ENCODE measurements at regions not wholly inside any gene's neighbourhood (a gene's known extent, or its start where the extent isn't known, plus 50 kb on each side); places are given as distances from the start of the nearest gene placed in this dataset.

DNA sequence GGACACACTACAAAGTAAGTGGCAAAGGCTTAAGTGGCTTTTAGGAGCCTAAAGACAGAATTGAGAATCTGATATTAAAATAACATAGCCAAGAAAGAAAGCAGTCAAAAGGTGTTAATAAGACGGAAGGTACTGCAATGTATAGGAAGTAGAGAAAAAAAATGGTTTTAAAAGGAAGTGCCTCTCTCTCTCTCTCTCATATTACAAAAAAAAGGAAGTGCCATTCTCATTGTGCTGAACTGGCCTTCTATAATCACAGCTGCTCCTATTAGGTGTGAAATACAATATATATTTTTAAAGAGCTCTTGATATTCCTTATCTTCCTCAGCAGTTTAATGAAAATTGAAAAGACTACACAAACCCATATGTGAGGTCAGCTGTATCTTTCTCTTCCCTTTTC is 199.4 kb upstream of the NPVF start:
- BruUV-seq (replicated peaks) = no TSS peak
- H3K27ac ChIP-seq (ENCODE audit: low read depth, low read length) = no peak overlapping the region
- no peak for ATAC-seq
- CTCF ChIA-PET = no interaction called here
- no peaks in the 10 kb centered on the region for H3K4me1 ChIP-seq (ENCODE audit: control insufficient read depth in 1 of 2, insufficient read depth in 2 of 2, low read length in 2 of 2)
- no peak overlapping the region for H2AFZ ChIP-seq (ENCODE audit: low read depth, low read length, poor library complexity, severe bottlenecking)
- no peak overlapping the region for H3K9ac ChIP-seq (ENCODE audit: low read length)
- RAD21 ChIA-PET (ENCODE audit: low non-redundant PET in 1 of 2, low total read pairs in 2 of 2, uncharacterized antibody in 2 of 2, unreplicated experiment in 2 of 2) = no interaction called here
- no peaks in the 10 kb centered on the region for H3K9me2 ChIP-seq (ENCODE audit: insufficient read depth)
- H3K36me3 ChIP-seq (ENCODE audit: control insufficient read depth in 1 of 2, insufficient read depth in 2 of 2, low read length in 2 of 2) = no peaks in the 10 kb centered on the region
- H3K9me3 ChIP-seq (ENCODE audit: control insufficient read depth in 1 of 2, insufficient read depth in 1 of 2, low read depth in 1 of 2, low read length in 2 of 2) = no peaks in the 10 kb centered on the region
- no peak overlapping the region for H3K4me2 ChIP-seq (ENCODE audit: low read length)
- H3K4me3 ChIP-seq (replicated peaks in 1 of 2; ENCODE audit: low read depth in 1 of 2, low read length in 2 of 2) = no peak overlapping the region
- no peaks in the 10 kb centered on the region; the same call in 1 of the 2 replicates for H4K20me1 ChIP-seq (ENCODE audit: insufficient read depth)
- intact Hi-C loops (cut with micrococcal nuclease) = no loop called here
- peaks cover 50% of the 10 kb centered on the region for H3K27me3 ChIP-seq (ENCODE audit: insufficient read depth, low read length)
- POLR2A ChIA-PET = no interaction called here
- H3K79me2 ChIP-seq (ENCODE audit: insufficient read depth, low read length) = no peaks in the 10 kb centered on the region
- TF ChIP-seq EZH2phosphoT487 (IDR thresholded peaks at IDR 0.05; ENCODE audit: borderline replicate concordance) (no peak), POLR2A (IDR thresholded peaks at IDR 0.05; ENCODE audit: borderline replicate concordance, extremely low read depth, insufficient read depth, insufficient read length) (no peak)
- TF ChIP-seq, protein P1, sequence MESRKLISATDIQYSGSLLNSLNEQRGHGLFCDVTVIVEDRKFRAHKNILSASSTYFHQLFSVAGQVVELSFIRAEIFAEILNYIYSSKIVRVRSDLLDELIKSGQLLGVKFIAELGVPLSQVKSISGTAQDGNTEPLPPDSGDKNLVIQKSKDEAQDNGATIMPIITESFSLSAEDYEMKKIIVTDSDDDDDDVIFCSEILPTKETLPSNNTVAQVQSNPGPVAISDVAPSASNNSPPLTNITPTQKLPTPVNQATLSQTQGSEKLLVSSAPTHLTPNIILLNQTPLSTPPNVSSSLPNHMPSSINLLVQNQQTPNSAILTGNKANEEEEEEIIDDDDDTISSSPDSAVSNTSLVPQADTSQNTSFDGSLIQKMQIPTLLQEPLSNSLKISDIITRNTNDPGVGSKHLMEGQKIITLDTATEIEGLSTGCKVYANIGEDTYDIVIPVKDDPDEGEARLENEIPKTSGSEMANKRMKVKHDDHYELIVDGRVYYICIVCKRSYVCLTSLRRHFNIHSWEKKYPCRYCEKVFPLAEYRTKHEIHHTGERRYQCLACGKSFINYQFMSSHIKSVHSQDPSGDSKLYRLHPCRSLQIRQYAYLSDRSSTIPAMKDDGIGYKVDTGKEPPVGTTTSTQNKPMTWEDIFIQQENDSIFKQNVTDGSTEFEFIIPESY (IDR thresholded peaks at IDR 0.05; ENCODE audit: extremely low read depth, insufficient replicate concordance, low read length) = no peak
- no peak for DNase-seq (ENCODE audit: low read depth, low spot score)

DNA sequence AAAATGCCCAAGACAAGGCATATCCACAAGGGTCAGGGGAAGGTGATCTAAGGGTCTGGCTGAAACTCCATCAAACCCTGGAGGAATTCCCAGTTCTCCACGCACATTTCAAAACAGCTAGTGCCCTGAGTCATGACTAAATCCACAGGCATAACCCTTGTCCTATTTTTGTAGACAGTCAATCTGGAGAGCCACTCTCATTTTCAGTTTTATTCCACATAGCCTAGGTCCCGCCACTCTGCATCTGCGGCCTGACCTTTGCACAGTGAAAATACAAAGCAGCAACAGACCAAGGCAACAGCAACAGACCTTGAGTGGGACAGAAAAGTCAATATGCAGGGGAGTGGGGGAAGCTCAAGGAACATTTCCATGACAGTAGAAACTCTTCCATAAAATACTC is 201.4 kb upstream of the NPVF start:
- H3K9ac ChIP-seq (ENCODE audit: low read length) = no peak overlapping the region
- H4K20me1 ChIP-seq (ENCODE audit: insufficient read depth) = no peaks in the 10 kb centered on the region; the same call in 1 of the 2 replicates
- H3K9me3 ChIP-seq (ENCODE audit: control insufficient read depth in 1 of 2, insufficient read depth in 1 of 2, low read depth in 1 of 2, low read length in 2 of 2) = no peaks in the 10 kb centered on the region
- ATAC-seq = no peak
- no peak overlapping the region for H3K4me3 ChIP-seq (replicated peaks in 1 of 2; ENCODE audit: low read depth in 1 of 2, low read length in 2 of 2)
- DNase-seq (ENCODE audit: low read depth, low spot score) = no peak
- intact Hi-C loops (cut with micrococcal nuclease) = no loop called here
- no peaks in the 10 kb centered on the region for H3K4me1 ChIP-seq (ENCODE audit: control insufficient read depth in 1 of 2, insufficient read depth in 2 of 2, low read length in 2 of 2)
- TF ChIP-seq, protein P2, sequence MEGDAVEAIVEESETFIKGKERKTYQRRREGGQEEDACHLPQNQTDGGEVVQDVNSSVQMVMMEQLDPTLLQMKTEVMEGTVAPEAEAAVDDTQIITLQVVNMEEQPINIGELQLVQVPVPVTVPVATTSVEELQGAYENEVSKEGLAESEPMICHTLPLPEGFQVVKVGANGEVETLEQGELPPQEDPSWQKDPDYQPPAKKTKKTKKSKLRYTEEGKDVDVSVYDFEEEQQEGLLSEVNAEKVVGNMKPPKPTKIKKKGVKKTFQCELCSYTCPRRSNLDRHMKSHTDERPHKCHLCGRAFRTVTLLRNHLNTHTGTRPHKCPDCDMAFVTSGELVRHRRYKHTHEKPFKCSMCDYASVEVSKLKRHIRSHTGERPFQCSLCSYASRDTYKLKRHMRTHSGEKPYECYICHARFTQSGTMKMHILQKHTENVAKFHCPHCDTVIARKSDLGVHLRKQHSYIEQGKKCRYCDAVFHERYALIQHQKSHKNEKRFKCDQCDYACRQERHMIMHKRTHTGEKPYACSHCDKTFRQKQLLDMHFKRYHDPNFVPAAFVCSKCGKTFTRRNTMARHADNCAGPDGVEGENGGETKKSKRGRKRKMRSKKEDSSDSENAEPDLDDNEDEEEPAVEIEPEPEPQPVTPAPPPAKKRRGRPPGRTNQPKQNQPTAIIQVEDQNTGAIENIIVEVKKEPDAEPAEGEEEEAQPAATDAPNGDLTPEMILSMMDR (IDR thresholded peaks at IDR 0.05 in 2 of 3, conservative IDR thresholded peaks at IDR 0.05 in 1 of 3; ENCODE audit: borderline replicate concordance in 1 of 3, insufficient read depth in 1 of 3, low read depth in 2 of 3, low read length in 2 of 3) = no peak
- TF ChIP-seq JUND (IDR thresholded peaks at IDR 0.05) (no peak), CBX3 (IDR thresholded peaks at IDR 0.05; ENCODE audit: low read depth) (no peak), EZH2phosphoT487 (IDR thresholded peaks at IDR 0.05; ENCODE audit: borderline replicate concordance) (no peak), ZFX (IDR thresholded peaks at IDR 0.05) (no peak), TCF7L2 (IDR thresholded peaks at IDR 0.05; ENCODE audit: borderline replicate concordance, extremely low read depth, insufficient read depth, insufficient read length) (no peak), SP1 (IDR thresholded peaks at IDR 0.05; ENCODE audit: low read depth) (no peak), POLR2A (IDR thresholded peaks at IDR 0.05; ENCODE audit: borderline replicate concordance, extremely low read depth, insufficient read depth, insufficient read length) (no peak), SIN3A (IDR thresholded peaks at IDR 0.05; ENCODE audit: low read depth) (no peak), EZH2 (IDR thresholded peaks at IDR 0.05) (no peak), RAD21 (IDR thresholded peaks at IDR 0.05; ENCODE audit: low read depth) (no peak), ZNF274 (IDR thresholded peaks at IDR 0.05; ENCODE audit: low read depth, low read length) (no peak), SRF (IDR thresholded peaks at IDR 0.05; ENCODE audit: low read depth) (no peak), EGR1 (IDR thresholded peaks at IDR 0.05; ENCODE audit: low read depth) (no peak), POLR2AphosphoS5 (IDR thresholded peaks at IDR 0.05; ENCODE audit: low read depth, low read length) (no peak), ELF1 (IDR thresholded peaks at IDR 0.05; ENCODE audit: borderline replicate concordance, low read depth) (no peak)
- TF ChIP-seq, protein P3, sequence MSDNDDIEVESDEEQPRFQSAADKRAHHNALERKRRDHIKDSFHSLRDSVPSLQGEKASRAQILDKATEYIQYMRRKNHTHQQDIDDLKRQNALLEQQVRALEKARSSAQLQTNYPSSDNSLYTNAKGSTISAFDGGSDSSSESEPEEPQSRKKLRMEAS (IDR thresholded peaks at IDR 0.05) = no peak
- TF ChIP-seq, protein P4, sequence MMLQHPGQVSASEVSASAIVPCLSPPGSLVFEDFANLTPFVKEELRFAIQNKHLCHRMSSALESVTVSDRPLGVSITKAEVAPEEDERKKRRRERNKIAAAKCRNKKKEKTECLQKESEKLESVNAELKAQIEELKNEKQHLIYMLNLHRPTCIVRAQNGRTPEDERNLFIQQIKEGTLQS (IDR thresholded peaks at IDR 0.05) = no peak
- no peak overlapping the region for H3K4me2 ChIP-seq (ENCODE audit: low read length)
- H3K27ac ChIP-seq (ENCODE audit: low read depth, low read length) = no peak overlapping the region
- POLR2A ChIA-PET = no interaction called here
- no peaks in the 10 kb centered on the region for H3K9me2 ChIP-seq (ENCODE audit: insufficient read depth)
- H3K27me3 ChIP-seq (ENCODE audit: insufficient read depth, low read length) = peaks cover 37% of the 10 kb centered on the region
- BruUV-seq (replicated peaks) = no TSS peak
- H3K36me3 ChIP-seq (ENCODE audit: control insufficient read depth in 1 of 2, insufficient read depth in 2 of 2, low read length in 2 of 2) = no peaks in the 10 kb centered on the region
- no peaks in the 10 kb centered on the region for H3K79me2 ChIP-seq (ENCODE audit: insufficient read depth, low read length)
- CTCF ChIA-PET = no interaction called here
- RAD21 ChIA-PET (ENCODE audit: low non-redundant PET in 1 of 2, low total read pairs in 2 of 2, uncharacterized antibody in 2 of 2, unreplicated experiment in 2 of 2) = no interaction called here
- H2AFZ ChIP-seq (ENCODE audit: low read depth, low read length, poor library complexity, severe bottlenecking) = no peak overlapping the region

Data from HCT116 (cell line).